ENCODE measurements at regions not wholly inside any gene's neighbourhood (a gene's known extent, or its start where the extent isn't known, plus 50 kb on each side); places are given as distances from the start of the nearest gene placed in this dataset.

GRCh38 chr3:106703524-106703923 is 673.7 kb upstream of the CCDC54 start:
- DNase-seq, result no peak
- intact Hi-C loops (cut with DNase I; ENCODE audit: low total_unique reads) (no loop called here), in situ Hi-C loops (cut with MboI; ENCODE audit: low sequenced_read_pairs in 4 of 4) (no loop called here)
- no peak for ATAC-seq
- no peaks in the 10 kb centered on the region for H3K4me1 ChIP-seq
- no peak overlapping the region for H3K27ac ChIP-seq
- no peak overlapping the region for H3K4me3 ChIP-seq
- no peak for TF ChIP-seq POLR2A (IDR thresholded peaks at IDR 0.05)
- TF ChIP-seq CTCF (IDR thresholded peaks at IDR 0.05 in 4 of 5, conservative IDR thresholded peaks at IDR 0.05 in 1 of 5), result no peak
- H3K27me3 ChIP-seq, result no peaks in the 10 kb centered on the region
- H3K36me3 ChIP-seq, result no peaks in the 10 kb centered on the region
- no peaks in the 10 kb centered on the region for H3K9me3 ChIP-seq

GRCh38 chr3:106707347-106707746 is 669.9 kb upstream of the CCDC54 start:
- no peak overlapping the region for H3K27ac ChIP-seq
- no peaks in the 10 kb centered on the region for H3K36me3 ChIP-seq
- H3K9me3 ChIP-seq, result no peaks in the 10 kb centered on the region
- no peaks in the 10 kb centered on the region for H3K27me3 ChIP-seq
- TF ChIP-seq POLR2A (IDR thresholded peaks at IDR 0.05) (no peak), CTCF (IDR thresholded peaks at IDR 0.05 in 4 of 5, conservative IDR thresholded peaks at IDR 0.05 in 1 of 5) (no peak)
- no peaks in the 10 kb centered on the region for H3K4me1 ChIP-seq
- in situ Hi-C loops (cut with MboI; ENCODE audit: low sequenced_read_pairs in 4 of 4) (no loop called here), intact Hi-C loops (cut with DNase I; ENCODE audit: low total_unique reads) (no loop called here)
- ATAC-seq (no peak), DNase-seq (no peak)
- no peak overlapping the region for H3K4me3 ChIP-seq

GRCh38 chr3:106710596-106710995 is 666.6 kb upstream of the CCDC54 start:
- Histone ChIP-seq H3K4me1 (no peaks in the 10 kb centered on the region), H3K27ac (no peak overlapping the region), H3K4me3 (no peak overlapping the region), H3K27me3 (no peaks in the 10 kb centered on the region), H3K9me3 (no peaks in the 10 kb centered on the region), H3K36me3 (no peaks in the 10 kb centered on the region)
- DNase-seq, result no peak
- in situ Hi-C loops (cut with MboI; ENCODE audit: low sequenced_read_pairs in 4 of 4), result no loop called here
- TF ChIP-seq CTCF (IDR thresholded peaks at IDR 0.05 in 4 of 5, conservative IDR thresholded peaks at IDR 0.05 in 1 of 5) (no peak), POLR2A (IDR thresholded peaks at IDR 0.05) (no peak)
- intact Hi-C loops (cut with DNase I; ENCODE audit: low total_unique reads), result no loop called here
- ATAC-seq, result no peak

- Histone ChIP-seq H3K27ac (no peak overlapping the region), H3K4me1 (no peaks in the 10 kb centered on the region), H3K4me3 (no peak overlapping the region), H3K9me3 (no peaks in the 10 kb centered on the region), H3K27me3 (no peaks in the 10 kb centered on the region), H3K36me3 (no peaks in the 10 kb centered on the region)
- intact Hi-C loops (cut with DNase I; ENCODE audit: low total_unique reads) (no loop called here), in situ Hi-C loops (cut with MboI; ENCODE audit: low sequenced_read_pairs in 4 of 4) (no loop called here)
- ATAC-seq, result no peak
- no peak for DNase-seq
- TF ChIP-seq POLR2A (IDR thresholded peaks at IDR 0.05) (no peak), CTCF (IDR thresholded peaks at IDR 0.05 in 4 of 5, conservative IDR thresholded peaks at IDR 0.05 in 1 of 5) (no peak)
Observed at GRCh38 chr3:106711650-106712049, 665.6 kb upstream of the CCDC54 start.

- TF ChIP-seq CTCF (IDR thresholded peaks at IDR 0.05 in 4 of 5, conservative IDR thresholded peaks at IDR 0.05 in 1 of 5), result no peak
- TF ChIP-seq POLR2A (IDR thresholded peaks at IDR 0.05), result no peak
- intact Hi-C loops (cut with DNase I; ENCODE audit: low total_unique reads) (no loop called here), in situ Hi-C loops (cut with MboI; ENCODE audit: low sequenced_read_pairs in 4 of 4) (no loop called here)
- Histone ChIP-seq H3K9me3 (no peaks in the 10 kb centered on the region), H3K36me3 (no peaks in the 10 kb centered on the region), H3K4me3 (no peak overlapping the region), H3K27ac (no peak overlapping the region), H3K27me3 (no peaks in the 10 kb centered on the region), H3K4me1 (no peaks in the 10 kb centered on the region)
- DNase-seq, result no peak
- no peak for ATAC-seq
Observed at GRCh38 chr3:106714400-106714799, 662.8 kb upstream of the CCDC54 start.
